H9 (cell line): ENCODE measurements at regions not wholly inside any gene's neighbourhood (a gene's known extent, or its start where the extent isn't known, plus 50 kb on each side); places are given as distances from the start of the nearest gene placed in this dataset.

Experiments used
- DNase-seq: peaks from one replicate; pipeline ENCODE4 v3.0.0-alpha.2; 2017
- H2AFZ ChIP-seq: one replicate; pipeline ENCODE4 v1.6.1; 2013; ENCODE audit warnings: mild to moderate bottlenecking, low read length, control low read depth, moderate library complexity
- H2AK5ac ChIP-seq: 2 replicates; pipeline ENCODE4 v1.6.1; 2013; ENCODE audit warnings: low read length, control low read depth, mixed read lengths; ENCODE audit not compliant: insufficient read length
- H2BK120ac ChIP-seq: one replicate; pipeline ENCODE4 v1.6.1; 2013; ENCODE audit warnings: low read depth, mild to moderate bottlenecking, low read length, control low read depth, inconsistent platforms; ENCODE audit not compliant: poor library complexity, severe bottlenecking
- H2BK12ac ChIP-seq: 2 replicates; pipeline ENCODE4 v1.6.1; 2013; ENCODE audit warnings: low read length, control low read depth, mixed read lengths, low read depth; ENCODE audit not compliant: insufficient read length
- H2BK15ac ChIP-seq: 2 replicates; pipeline ENCODE4 v1.6.1; 2013; ENCODE audit warnings: low read depth, low read length, control low read depth
- H2BK20ac ChIP-seq: one replicate; pipeline ENCODE4 v1.6.1; 2013; ENCODE audit warnings: low read depth, mild to moderate bottlenecking, low read length, control low read depth, inconsistent platforms; ENCODE audit not compliant: poor library complexity, severe bottlenecking
- H2BK5ac ChIP-seq: 2 replicates; pipeline ENCODE4 v1.6.1; 2013; ENCODE audit warnings: low read length, control low read depth, mixed read lengths; ENCODE audit not compliant: insufficient read length
- H3K14ac ChIP-seq: 2 replicates; pipeline ENCODE4 v1.6.1; 2013; ENCODE audit warnings: low read length, control low read depth; ENCODE audit not compliant: insufficient read depth
- H3K18ac ChIP-seq: 2 replicates; pipeline ENCODE4 v1.6.1; 2013; ENCODE audit warnings: low read depth, mild to moderate bottlenecking, mixed read lengths, low read length, control low read depth; ENCODE audit not compliant: insufficient read length
- H3K23ac ChIP-seq: 2 replicates; pipeline ENCODE4 v1.6.1; 2013; ENCODE audit warnings: low read length, control low read depth, mixed read lengths, low read depth; ENCODE audit not compliant: insufficient read length
- H3K23me2 ChIP-seq: 2 replicates; pipeline ENCODE4 v1.6.1; 2013; ENCODE audit warnings: low read depth, mild to moderate bottlenecking, mixed read lengths, low read length, control low read depth; ENCODE audit not compliant: insufficient read length, poor library complexity, severe bottlenecking
- H3K27ac ChIP-seq: 2 replicates; pipeline ENCODE4 v1.5.1; 2013; ENCODE audit warnings: low read length, control low read depth, mixed read lengths, low read depth; ENCODE audit not compliant: insufficient read length
- H3K27me3 ChIP-seq: 2 replicates; pipeline ENCODE4 v1.6.1; 2013; ENCODE audit warnings: low read length, control low read depth, inconsistent platforms; ENCODE audit not compliant: insufficient read depth
- H3K4ac ChIP-seq: 2 replicates; pipeline ENCODE4 v1.6.1; 2013; ENCODE audit warnings: low read depth, mild to moderate bottlenecking, control low read depth, inconsistent platforms, low read length, moderate library complexity
- H3K4me1 ChIP-seq: 2 replicates; pipeline ENCODE4 v1.6.1; 2013; ENCODE audit warnings: low read length, control low read depth, inconsistent platforms; ENCODE audit not compliant: insufficient read depth
- H3K4me2 ChIP-seq: 2 replicates; pipeline ENCODE4 v1.6.1; 2013; ENCODE audit warnings: low read length, control low read depth, mixed read lengths; ENCODE audit not compliant: insufficient read length, insufficient read depth
- H3K56ac ChIP-seq: 2 replicates; pipeline ENCODE4 v1.6.1; 2013; ENCODE audit warnings: low read depth, mild to moderate bottlenecking, mixed read lengths, low read length, control low read depth; ENCODE audit not compliant: insufficient read length
- H3K79me1 ChIP-seq: 2 replicates; pipeline ENCODE4 v1.6.1; 2013; ENCODE audit warnings: low read depth, mild to moderate bottlenecking, moderate library complexity, low read length, control low read depth, inconsistent platforms; ENCODE audit not compliant: insufficient read depth, poor library complexity, severe bottlenecking
- H3K79me2 ChIP-seq: 2 replicates; pipeline ENCODE4 v1.6.1; 2013; ENCODE audit warnings: low read length, control low read depth, inconsistent platforms; ENCODE audit not compliant: insufficient read depth
- H3K9ac ChIP-seq: 2 replicates; pipeline ENCODE4 v1.6.1; 2013; ENCODE audit warnings: low read length, control low read depth, mixed read lengths; ENCODE audit not compliant: insufficient read length; ENCODE audit errors: extremely low read depth
- H3K9me3 ChIP-seq: one replicate; pipeline ENCODE4 v1.6.1; 2013; ENCODE audit warnings: low read depth, low read length, inconsistent platforms; ENCODE audit not compliant: control insufficient read depth
- H3T11ph ChIP-seq: one replicate; pipeline ENCODE4 v1.6.1; 2013; ENCODE audit warnings: mild to moderate bottlenecking, low read length, control low read depth, inconsistent platforms
- H4K20me1 ChIP-seq: one replicate; pipeline ENCODE4 v1.6.1; 2013; ENCODE audit not compliant: control insufficient read depth, insufficient read length, insufficient read depth
- H4K5ac ChIP-seq: 2 replicates; pipeline ENCODE4 v1.6.1; 2013; ENCODE audit warnings: low read depth, mild to moderate bottlenecking, mixed read lengths, low read length, control low read depth; ENCODE audit not compliant: insufficient read length
- H4K8ac ChIP-seq: replicated peaks from 2 replicates; pipeline ENCODE4 v1.6.1; 2013; ENCODE audit warnings: low read length, control low read depth, mixed read lengths, low read depth; ENCODE audit not compliant: insufficient read length
- H4K91ac ChIP-seq: 2 replicates; pipeline ENCODE4 v1.6.1; 2013; ENCODE audit warnings: low read depth, mild to moderate bottlenecking, moderate library complexity, mixed read lengths, low read length, control low read depth; ENCODE audit not compliant: insufficient read length
- H3K27ac Mint-ChIP-seq, 3 experiments: 2 replicates in 2 of 3; 3 replicates in 1 of 3; pipeline ENCODE4 v1.8.0; 2020 to 2021; ENCODE audit warnings: mixed read lengths in 3 of 3, mild to moderate bottlenecking in 1 of 3, moderate library complexity in 1 of 3
- H3K27me3 Mint-ChIP-seq: 2 replicates; pipeline ENCODE4 v1.8.0; 2021; ENCODE audit warnings: low read depth, mild to moderate bottlenecking, moderate library complexity, mixed read lengths
- H3K36me3 Mint-ChIP-seq, 3 experiments: 2 replicates in 2 of 3; 3 replicates in 1 of 3; pipeline ENCODE4 v1.8.0; 2020 to 2021; ENCODE audit warnings: low read depth in 3 of 3, mixed read lengths in 3 of 3; ENCODE audit not compliant: insufficient read depth in 1 of 3
- H3K4me1 Mint-ChIP-seq, 2 experiments: 2 replicates each; pipeline ENCODE4 v1.8.0; 2020; ENCODE audit warnings: mixed read lengths in 2 of 2
- H3K4me3 Mint-ChIP-seq, 2 experiments: 2 replicates in 1 of 2; 3 replicates in 1 of 2; pipeline ENCODE4 v1.8.0; 2020 to 2021; ENCODE audit warnings: mild to moderate bottlenecking in 2 of 2, mixed read lengths in 2 of 2, moderate library complexity in 1 of 2
- H3K9me3 Mint-ChIP-seq, 2 experiments: 2 replicates in 1 of 2; 3 replicates in 1 of 2; pipeline ENCODE4 v1.8.0; 2020; ENCODE audit warnings: mild to moderate bottlenecking in 2 of 2, mixed read lengths in 2 of 2, moderate library complexity in 1 of 2
- CTCF ChIP-seq: fragments of 200-600 bp; sonication (generic); conservative IDR thresholded peaks from 3 replicates; pipeline ENCODE4 v1.8.0; 2021; ENCODE audit warnings: antibody characterized with exemption, mild to moderate bottlenecking
- WGBS: extraction: QIAGEN DNeasy Blood & Tissue Kit; methylation state at CpG from one replicate; pipeline ENCODE4 v1.1.7; 2013; ENCODE audit warnings: missing lambda C conversion rate, low lambda C conversion rate, mixed read lengths; ENCODE audit not compliant: insufficient read length; ENCODE audit errors: extremely low coverage; 5-methylcytosine and 5-hydroxymethylcytosine counted together

GRCh38 chr7:142405122-142405765, 147.4 kb upstream of the PRSS58 start:
- Histone ChIP-seq H3K9me3 (no peaks in the 10 kb centered on the region), H2BK12ac (no peak overlapping the region), H3K27ac (no peak overlapping the region), H3K4me2 (no peak overlapping the region), H3K9ac (no peak overlapping the region), H4K20me1 (no peaks in the 10 kb centered on the region), H2BK15ac (no peak overlapping the region), H3K23ac (no peak overlapping the region), H3K27me3 (no peaks in the 10 kb centered on the region), H3K18ac (no peak overlapping the region), H4K5ac (no peak overlapping the region), H4K8ac (no peak overlapping the region), H3K14ac (no peak overlapping the region), H3K23me2 (no peaks in the 10 kb centered on the region), H3K4ac (no peak overlapping the region), H2BK120ac (no peak overlapping the region), H3K79me2 (no peaks in the 10 kb centered on the region), H2BK5ac (no peak overlapping the region), H4K91ac (no peak overlapping the region), H2AFZ (no peak overlapping the region), H3K56ac (no peak overlapping the region), H3T11ph (no peak overlapping the region), H3K79me1 (no peaks in the 10 kb centered on the region), H2AK5ac (no peak overlapping the region), H3K4me1 (no peaks in the 10 kb centered on the region), H2BK20ac (no peak overlapping the region)
- Mint-ChIP-seq H3K36me3 (no peaks in the 10 kb centered on the region), H3K27me3 (peaks cover 1% of the 10 kb centered on the region), H3K4me1 (no peaks in the 10 kb centered on the region), H3K27ac (no peak overlapping the region), H3K4me3 (no peak overlapping the region), H3K9me3 (no peaks in the 10 kb centered on the region; a peak in 1 of 5 replicates)
- WGBS = no CpG with 5 or more reads among the region's 7 CpGs
- no peak for DNase-seq
- TF ChIP-seq CTCF = peak; percentile 29; the same call in 2 of the 3 replicates
